ENCODE measurements at regions not wholly inside any gene's neighbourhood (a gene's known extent, or its start where the extent isn't known, plus 50 kb on each side); places are given as distances from the start of the nearest gene placed in this dataset.

- Histone ChIP-seq H3K4me3 (ENCODE audit: control insufficient read depth in 1 of 7, extremely low read depth in 1 of 7, insufficient read depth in 4 of 7, low read depth in 2 of 7, low read length in 6 of 7) (no peak overlapping the region), H3K36me3 (ENCODE audit: control insufficient read depth in 4 of 4, insufficient read depth in 4 of 4, low read length in 3 of 4) (no peaks in the 10 kb centered on the region), H3K27ac (ENCODE audit: insufficient read depth in 1 of 2, low read depth in 1 of 2, low read length in 2 of 2, poor library complexity in 1 of 2, severe bottlenecking in 2 of 2) (no peak overlapping the region), H3K4me1 (ENCODE audit: control extremely low read depth in 1 of 4, control insufficient read depth in 4 of 4, insufficient read depth in 4 of 4, low read length in 3 of 4) (peaks cover 10 to 50% (median 42%) of the 10 kb centered on the region in 4 experiments), H3K27me3 (replicated peaks in 2 of 5; ENCODE audit: control insufficient read depth in 4 of 5, insufficient read depth in 5 of 5, low read length in 4 of 5) (no peaks in the 10 kb centered on the region), H3K9me3 (ENCODE audit: control extremely low read depth in 1 of 5, control insufficient read depth in 4 of 5, insufficient read depth in 2 of 5, low read depth in 1 of 5, low read length in 4 of 5) (no peaks in the 10 kb centered on the region)
- 96% methylated on average over 4 of the region's 6 CpGs for WGBS (ENCODE audit: insufficient coverage)
- ChIA-PET CTCF (interaction anchor here (1.2 to 2.7 kb wide), 6 partner anchors 10 to 35 kb away, joined by 3 to 7 read pairs (median 4); no protein-coding TSS in a partner anchor), POLR2A (interaction anchor here (0.8 kb wide), 1 partner anchor 10 kb away, joined by 3 read pairs; no protein-coding TSS in a partner anchor)
- DNase-seq: no peak
These were observed 123.4 kb upstream of the IRF2BP2 start for GRCh38 chr1:234733427-234733826.

- no peaks in the 10 kb centered on the region for H3K9me3 ChIP-seq (ENCODE audit: control extremely low read depth in 1 of 5, control insufficient read depth in 4 of 5, insufficient read depth in 2 of 5, low read depth in 1 of 5, low read length in 4 of 5)
- H3K4me3 ChIP-seq (ENCODE audit: control insufficient read depth in 1 of 7, extremely low read depth in 1 of 7, insufficient read depth in 4 of 7, low read depth in 2 of 7, low read length in 6 of 7): no peak overlapping the region
- no peaks in the 10 kb centered on the region for H3K27me3 ChIP-seq (replicated peaks in 2 of 5; ENCODE audit: control insufficient read depth in 4 of 5, insufficient read depth in 5 of 5, low read length in 4 of 5)
- 97% methylated on average over 16 of the region's 16 CpGs for WGBS (ENCODE audit: insufficient coverage)
- no peaks in the 10 kb centered on the region for H3K36me3 ChIP-seq (ENCODE audit: control insufficient read depth in 4 of 4, insufficient read depth in 4 of 4, low read length in 3 of 4)
- peaks cover 10 to 52% (median 46%) of the 10 kb centered on the region in 4 experiments for H3K4me1 ChIP-seq (ENCODE audit: control extremely low read depth in 1 of 4, control insufficient read depth in 4 of 4, insufficient read depth in 4 of 4, low read length in 3 of 4)
- ChIA-PET POLR2A (interaction anchor here (0.8 kb wide), 1 partner anchor 13 kb away, joined by 3 read pairs; no protein-coding TSS in a partner anchor), CTCF (interaction anchor here (1.0 to 1.8 kb wide), 4 partner anchors 11 to 35 kb away, joined by 3 to 7 read pairs (median 4); no protein-coding TSS in a partner anchor)
- DNase-seq: no peak
- H3K27ac ChIP-seq (ENCODE audit: insufficient read depth in 1 of 2, low read depth in 1 of 2, low read length in 2 of 2, poor library complexity in 1 of 2, severe bottlenecking in 2 of 2): no peak overlapping the region
These were observed 122.9 kb upstream of the IRF2BP2 start for GRCh38 chr1:234732671-234733390.

- 99% methylated on average over 9 of the region's 9 CpGs for WGBS (ENCODE audit: insufficient coverage)
- H3K27ac ChIP-seq (ENCODE audit: insufficient read depth in 1 of 2, low read depth in 1 of 2, low read length in 2 of 2, poor library complexity in 1 of 2, severe bottlenecking in 2 of 2): peak overlapping the region in 1 of 2 experiments; percentile 46
- no peaks in the 10 kb centered on the region for H3K9me3 ChIP-seq (ENCODE audit: control extremely low read depth in 1 of 5, control insufficient read depth in 4 of 5, insufficient read depth in 2 of 5, low read depth in 1 of 5, low read length in 4 of 5)
- ChIA-PET POLR2A (interaction anchor here (0.8 kb wide), 1 partner anchor 13 kb away, joined by 3 read pairs; no protein-coding TSS in a partner anchor), CTCF (interaction anchor here (1.0 to 1.8 kb wide), 3 partner anchors 10 to 28 kb away, joined by 3 to 4 read pairs (median 4); no protein-coding TSS in a partner anchor)
- H3K4me3 ChIP-seq (ENCODE audit: control insufficient read depth in 1 of 7, extremely low read depth in 1 of 7, insufficient read depth in 4 of 7, low read depth in 2 of 7, low read length in 6 of 7): no peak overlapping the region
- no peaks in the 10 kb centered on the region for H3K36me3 ChIP-seq (ENCODE audit: control insufficient read depth in 4 of 4, insufficient read depth in 4 of 4, low read length in 3 of 4)
- H3K27me3 ChIP-seq (replicated peaks in 2 of 5; ENCODE audit: control insufficient read depth in 4 of 5, insufficient read depth in 5 of 5, low read length in 4 of 5): no peaks in the 10 kb centered on the region
- DNase-seq: no peak
- H3K4me1 ChIP-seq (ENCODE audit: control extremely low read depth in 1 of 4, control insufficient read depth in 4 of 4, insufficient read depth in 4 of 4, low read length in 3 of 4): peaks cover 16 to 56% (median 51%) of the 10 kb centered on the region in 4 experiments
These were observed 122.3 kb upstream of the IRF2BP2 start for GRCh38 chr1:234732260-234732659.

- H3K4me1 ChIP-seq (ENCODE audit: control extremely low read depth in 1 of 4, control insufficient read depth in 4 of 4, insufficient read depth in 4 of 4, low read length in 3 of 4): peaks cover 21 to 60% (median 56%) of the 10 kb centered on the region in 4 experiments
These were observed 121.6 kb upstream of the IRF2BP2 start for GRCh38 chr1:234731569-234732085.

GRCh38 chr1:234730770-234731568 is 121.0 kb upstream of the IRF2BP2 start:
- no peaks in the 10 kb centered on the region for H3K36me3 ChIP-seq (ENCODE audit: control insufficient read depth in 4 of 4, insufficient read depth in 4 of 4, low read length in 3 of 4)
- ChIA-PET CTCF (interaction anchor here (0.9 to 1.3 kb wide), 5 partner anchors 21 to 243 kb away, joined by 3 to 6 read pairs (median 3); no protein-coding TSS in a partner anchor), POLR2A (interaction anchor here (0.6 to 1.0 kb wide), 2 partner anchors 120 to 225 kb away, joined by 3 to 4 read pairs; no protein-coding TSS in a partner anchor)
- H3K9me3 ChIP-seq (ENCODE audit: control extremely low read depth in 1 of 5, control insufficient read depth in 4 of 5, insufficient read depth in 2 of 5, low read depth in 1 of 5, low read length in 4 of 5): no peaks in the 10 kb centered on the region
- peaks cover 22 to 66% (median 62%) of the 10 kb centered on the region in 4 experiments for H3K4me1 ChIP-seq (ENCODE audit: control extremely low read depth in 1 of 4, control insufficient read depth in 4 of 4, insufficient read depth in 4 of 4, low read length in 3 of 4)
- H3K27me3 ChIP-seq (replicated peaks in 2 of 5; ENCODE audit: control insufficient read depth in 4 of 5, insufficient read depth in 5 of 5, low read length in 4 of 5): no peaks in the 10 kb centered on the region
- peak overlapping the region; percentile 6 to 46 for H3K27ac ChIP-seq (ENCODE audit: insufficient read depth in 1 of 2, low read depth in 1 of 2, low read length in 2 of 2, poor library complexity in 1 of 2, severe bottlenecking in 2 of 2)
- H3K4me3 ChIP-seq (ENCODE audit: control insufficient read depth in 1 of 7, extremely low read depth in 1 of 7, insufficient read depth in 4 of 7, low read depth in 2 of 7, low read length in 6 of 7): no peak overlapping the region
- WGBS (ENCODE audit: insufficient coverage): 68% methylated on average over 5 of the region's 6 CpGs
- peak in 2 of 3 donors; percentile 68 to 70 for DNase-seq

More at GRCh38 chr1:234731569-234732085, 121.6 kb upstream of the IRF2BP2 start:
- ChIA-PET POLR2A (interaction anchor here (0.6 to 0.8 kb wide), 2 partner anchors 14 to 224 kb away, joined by 3 read pairs; no protein-coding TSS in a partner anchor), CTCF (no interaction called here)
- H3K27me3 ChIP-seq (replicated peaks in 2 of 5; ENCODE audit: control insufficient read depth in 4 of 5, insufficient read depth in 5 of 5, low read length in 4 of 5): no peaks in the 10 kb centered on the region
- peak overlapping the region in 1 of 7 experiments; percentile 4 for H3K4me3 ChIP-seq (ENCODE audit: control insufficient read depth in 1 of 7, extremely low read depth in 1 of 7, insufficient read depth in 4 of 7, low read depth in 2 of 7, low read length in 6 of 7)
- no peaks in the 10 kb centered on the region for H3K9me3 ChIP-seq (ENCODE audit: control extremely low read depth in 1 of 5, control insufficient read depth in 4 of 5, insufficient read depth in 2 of 5, low read depth in 1 of 5, low read length in 4 of 5)
- peak; percentile 57 to 86 (median 82) for DNase-seq
- no peaks in the 10 kb centered on the region for H3K36me3 ChIP-seq (ENCODE audit: control insufficient read depth in 4 of 4, insufficient read depth in 4 of 4, low read length in 3 of 4)
- WGBS (ENCODE audit: insufficient coverage): 33% methylated on average over 6 of the region's 10 CpGs
- peak overlapping the region; percentile 6 to 46 for H3K27ac ChIP-seq (ENCODE audit: insufficient read depth in 1 of 2, low read depth in 1 of 2, low read length in 2 of 2, poor library complexity in 1 of 2, severe bottlenecking in 2 of 2)

- CTCF ChIA-PET: interaction anchor here (0.9 to 1.3 kb wide), 5 partner anchors 21 to 243 kb away, joined by 3 to 6 read pairs (median 3); no protein-coding TSS in a partner anchor
- Histone ChIP-seq H3K36me3 (ENCODE audit: control insufficient read depth in 4 of 4, insufficient read depth in 4 of 4, low read length in 3 of 4) (no peaks in the 10 kb centered on the region), H3K9me3 (ENCODE audit: control extremely low read depth in 1 of 5, control insufficient read depth in 4 of 5, insufficient read depth in 2 of 5, low read depth in 1 of 5, low read length in 4 of 5) (no peaks in the 10 kb centered on the region), H3K4me1 (ENCODE audit: control extremely low read depth in 1 of 4, control insufficient read depth in 4 of 4, insufficient read depth in 4 of 4, low read length in 3 of 4) (peaks cover 24 to 72% (median 68%) of the 10 kb centered on the region in 4 experiments), H3K27ac (ENCODE audit: insufficient read depth in 1 of 2, low read depth in 1 of 2, low read length in 2 of 2, poor library complexity in 1 of 2, severe bottlenecking in 2 of 2) (no peak overlapping the region), H3K27me3 (replicated peaks in 2 of 5; ENCODE audit: control insufficient read depth in 4 of 5, insufficient read depth in 5 of 5, low read length in 4 of 5) (no peaks in the 10 kb centered on the region), H3K4me3 (ENCODE audit: control insufficient read depth in 1 of 7, extremely low read depth in 1 of 7, insufficient read depth in 4 of 7, low read depth in 2 of 7, low read length in 6 of 7) (no peak overlapping the region)
- DNase-seq: no peak
- POLR2A ChIA-PET: interaction anchor here (1.0 kb wide), 1 partner anchor 120 kb away, joined by 4 read pairs; no protein-coding TSS in a partner anchor
- WGBS (ENCODE audit: insufficient coverage): 80% methylated on average over 1 of the region's 1 CpG
These were observed 120.4 kb upstream of the IRF2BP2 start for GRCh38 chr1:234730475-234730769.
